Heart left ventricle (tissue), 16 donors: ENCODE measurements at regions not wholly inside any gene's neighbourhood (a gene's known extent, or its start where the extent isn't known, plus 50 kb on each side); places are given as distances from the start of the nearest gene placed in this dataset.

Experiments used
- ATAC-seq, 4 donors: fragments of 200-7000 bp; cut with Tn5 transposase; one replicate each; pipeline ENCODE4 v1.9.1; 2020 to 2022; ENCODE audit warnings: moderate library complexity in 4 of 4, mild to moderate bottlenecking in 3 of 4, moderate number of reproducible peaks in 1 of 4
- DNase-seq, 5 donors: peaks; one replicate each; pipeline ENCODE4 v3.0.0-alpha.2; 2020
- H3K27ac ChIP-seq, 12 donors: fragments of 200-600 bp; sonication (generic) in 4 of 12; one replicate each; pipeline versions ENCODE4 v1.5.0 to v1.8.0; 2016 to 2022; ENCODE audit warnings: mild to moderate bottlenecking in 2 of 12
- H3K27me3 ChIP-seq, 9 donors: fragments of 200-600 bp; sonication (generic) in 2 of 9; one replicate each; pipeline versions ENCODE4 v1.5.1 to v1.8.0; 2016 to 2022; ENCODE audit warnings: mild to moderate bottlenecking in 3 of 9
- H3K36me3 ChIP-seq, 9 donors: fragments of 200-600 bp; sonication (generic) in 2 of 9; one replicate each; pipeline versions ENCODE4 v1.5.0 to v1.8.0; 2018 to 2022; ENCODE audit warnings: mild to moderate bottlenecking in 2 of 9
- H3K4me1 ChIP-seq, 12 donors: fragments of 200-600 bp; sonication (generic) in 4 of 12; one replicate each; pipeline versions ENCODE4 v1.5.0 to v1.8.0; 2016 to 2022; ENCODE audit warnings: mild to moderate bottlenecking in 3 of 12
- H3K4me3 ChIP-seq, 12 donors: fragments of 200-600 bp; sonication (generic) in 4 of 12; one replicate each; pipeline versions ENCODE4 v1.5.0 to v1.8.0; 2017 to 2022; ENCODE audit warnings: mild to moderate bottlenecking in 9 of 12, moderate library complexity in 4 of 12
- H3K9me3 ChIP-seq, 12 donors: fragments of 200-600 bp; sonication (generic) in 4 of 12; one replicate each; pipeline versions ENCODE4 v1.5.0 to v1.8.0; 2016 to 2022; ENCODE audit warnings: mild to moderate bottlenecking in 1 of 12
- POLR2A ChIP-seq, 2 donors: fragments of 450-650 bp; IDR thresholded peaks; one replicate each; pipeline ENCODE4 v1.6.1; 2017; ENCODE audit warnings: antibody characterized with exemption in 2 of 2, mild to moderate bottlenecking in 2 of 2, moderate library complexity in 2 of 2
- WGBS, 4 donors: extraction: QIAGEN DNeasy Blood & Tissue Kit in 2 of 4; methylation state at CpG; one replicate each; pipeline versions ENCODE4 v1.1.5 to v1.1.7; 2013 to 2018; 5-methylcytosine and 5-hydroxymethylcytosine counted together
- intact Hi-C, 10 donors: fragments of 100-400 bp; cut with DNase I; formaldehyde crosslinking; loops; one replicate each; pipeline versions ENCODE4 v1.11.1 to v1.14.2; 2022
- TF ChIP-seq, protein P1 (sequence below), 12 donors: fragments of 200-600 bp; sonication (generic) in 4 of 12; IDR thresholded peaks; one replicate each; pipeline versions ENCODE4 v1.5.0 to v1.8.0; 2018 to 2022; ENCODE audit warnings: antibody characterized with exemption in 12 of 12, mild to moderate bottlenecking in 5 of 12
- donor health status: ischemic (EF 13 %, LVEDD 7.1; RV severe dilation, severe dysfunction).
- donor health status: healthy with polysubstance abuse.
- donor health status: DM: no; HTN: yes; CAD: no.
- donor health status: DM: no; HTN: no; CAD: no.
- donor health status: ischemic (EF 25% LVEDD 6.9; RV normal size, moderate dysfunction).
- donor health status: ischemic (EF 25% LVEDD 5.7; RV mildly dilated, moderate dysfunction).
- donor health status: healthy.
- donor health status: DM: yes; HTN: yes; CAD: no.
- donor health status: ischemic (EF 35%, LVEDD 5.7; RV mildly dilated, moderate dysfunction).
- donor health status: nonischemic (EF 11% LVEDD 7.7; RV severe dilation, severe dysfunction).
- donor health status: DM: yes; HTN: yes; CAD: no.
- donor health status: PGD.
- donor health status: ischemic (EF 29% LVEDD 5.4; RV normal size, mild dysfunction).
- donor health status: nonischemic (EF 23%, LVEDD 6.1; RV moderate dilation, normal function).

DNA sequence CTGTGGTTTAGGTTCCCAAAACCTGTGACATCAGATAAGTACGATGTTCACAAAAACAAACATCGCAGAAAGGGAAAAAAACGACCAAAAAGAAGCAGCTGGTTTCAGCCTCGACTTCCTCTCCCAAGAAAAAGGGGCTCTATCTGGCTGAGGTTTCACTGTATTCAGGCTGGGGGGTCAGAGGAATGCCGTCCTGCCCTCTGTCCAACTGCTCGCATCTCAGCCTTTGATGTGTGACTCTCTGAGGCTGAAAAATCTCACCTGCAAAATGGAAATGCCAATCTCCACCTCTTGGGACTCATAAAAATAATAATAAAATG, 123.6 kb upstream of the PTPN1 start:
- Histone ChIP-seq H3K9me3 (no peaks in the 10 kb centered on the region), H3K27ac (no peak overlapping the region), H3K4me3 (no peak overlapping the region), H3K27me3 (no peaks in the 10 kb centered on the region), H3K4me1 (peaks cover 0 to 59% (median 22%) of the 10 kb centered on the region in 12 donors), H3K36me3 (no peaks in the 10 kb centered on the region)
- 64 to 72% (median 69%) methylated on average over 6 of the region's 6 CpGs for WGBS, 4 donors
- intact Hi-C loops, result loop anchor here in 1 of 10 donors (10.0 kb wide), 1 partner anchor 192 kb away; the partner anchor contains the start of gene CEBPB
- DNase-seq (no peak), ATAC-seq (no peak)
- TF ChIP-seq, protein P1, sequence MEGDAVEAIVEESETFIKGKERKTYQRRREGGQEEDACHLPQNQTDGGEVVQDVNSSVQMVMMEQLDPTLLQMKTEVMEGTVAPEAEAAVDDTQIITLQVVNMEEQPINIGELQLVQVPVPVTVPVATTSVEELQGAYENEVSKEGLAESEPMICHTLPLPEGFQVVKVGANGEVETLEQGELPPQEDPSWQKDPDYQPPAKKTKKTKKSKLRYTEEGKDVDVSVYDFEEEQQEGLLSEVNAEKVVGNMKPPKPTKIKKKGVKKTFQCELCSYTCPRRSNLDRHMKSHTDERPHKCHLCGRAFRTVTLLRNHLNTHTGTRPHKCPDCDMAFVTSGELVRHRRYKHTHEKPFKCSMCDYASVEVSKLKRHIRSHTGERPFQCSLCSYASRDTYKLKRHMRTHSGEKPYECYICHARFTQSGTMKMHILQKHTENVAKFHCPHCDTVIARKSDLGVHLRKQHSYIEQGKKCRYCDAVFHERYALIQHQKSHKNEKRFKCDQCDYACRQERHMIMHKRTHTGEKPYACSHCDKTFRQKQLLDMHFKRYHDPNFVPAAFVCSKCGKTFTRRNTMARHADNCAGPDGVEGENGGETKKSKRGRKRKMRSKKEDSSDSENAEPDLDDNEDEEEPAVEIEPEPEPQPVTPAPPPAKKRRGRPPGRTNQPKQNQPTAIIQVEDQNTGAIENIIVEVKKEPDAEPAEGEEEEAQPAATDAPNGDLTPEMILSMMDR (IDR thresholded peaks at IDR 0.05), result no peak
- TF ChIP-seq POLR2A (IDR thresholded peaks at IDR 0.05), result no peak

DNA sequence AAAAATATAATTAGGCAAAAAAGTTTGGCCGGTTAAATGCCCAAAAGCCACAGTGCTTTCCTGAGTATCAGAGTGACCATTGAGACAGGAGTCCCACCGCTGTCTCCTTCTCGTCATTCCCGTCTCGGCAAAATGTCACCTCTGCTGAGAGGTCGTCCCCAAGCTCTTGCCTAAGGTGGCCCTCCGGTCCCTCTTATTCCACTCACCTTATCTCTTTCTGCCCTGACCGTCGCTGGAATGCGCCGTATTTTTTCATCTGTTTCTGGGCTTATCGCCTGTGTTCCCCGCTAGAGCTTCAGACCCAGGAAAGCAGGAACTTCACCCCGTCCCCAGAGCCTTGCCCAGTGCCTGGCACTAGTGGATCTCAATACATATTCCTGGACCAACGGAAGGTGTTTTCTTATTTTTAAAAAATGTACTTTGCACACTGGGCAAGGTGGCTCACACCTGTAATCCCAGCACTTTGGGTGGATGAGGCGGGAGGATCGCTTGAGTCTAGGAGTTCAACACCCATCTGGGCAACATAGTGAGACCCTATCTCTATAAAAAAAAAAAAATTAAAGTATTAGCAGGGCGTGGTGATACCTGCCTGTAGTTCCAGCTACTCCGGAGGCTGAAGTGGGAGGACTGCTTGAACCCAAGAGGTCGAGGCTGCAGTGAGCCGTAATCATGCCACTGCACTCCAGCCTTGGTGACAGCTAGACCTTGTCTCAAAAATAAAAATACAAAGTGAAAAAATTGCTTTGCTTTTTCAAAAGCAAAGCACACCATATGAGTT, 122.8 kb upstream of the PTPN1 start:
- H3K4me1 ChIP-seq, result peaks cover 0 to 52% (median 22%) of the 10 kb centered on the region in 12 donors

DNA sequence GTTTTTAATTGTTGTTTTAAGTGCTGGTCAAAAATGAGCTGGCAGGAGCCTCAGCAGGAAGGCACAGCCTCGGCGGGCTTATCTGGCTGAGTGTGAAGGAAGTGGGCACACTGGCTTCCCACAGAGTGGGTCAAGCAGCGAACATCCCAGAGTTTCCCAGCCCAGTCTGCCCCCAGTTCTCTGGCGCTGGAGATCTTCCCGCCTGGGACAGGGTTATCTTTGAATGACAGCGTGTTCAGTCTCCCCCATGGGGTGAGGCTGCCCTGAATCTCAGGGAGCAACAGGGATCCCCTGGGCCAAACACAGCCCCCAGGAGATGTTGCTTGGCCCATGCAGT, 122.2 kb upstream of the PTPN1 start:
- ATAC-seq, result no peak
- no peak overlapping the region for H3K4me3 ChIP-seq

More for the DNA sequence above, 122.8 kb upstream of the PTPN1 start:
- Histone ChIP-seq H3K4me3 (no peak overlapping the region), H3K27ac (peak overlapping the region in 5 of 12 donors; percentile 47 to 92 (median 81)), H3K36me3 (no peaks in the 10 kb centered on the region), H3K27me3 (no peaks in the 10 kb centered on the region), H3K9me3 (no peaks in the 10 kb centered on the region)
- intact Hi-C loops, result loop anchor here in 1 of 10 donors (10.0 kb wide), 1 partner anchor 193 kb away; the partner anchor contains the start of gene CEBPB
- WGBS, 4 donors, result 62 to 68% (median 63%) methylated on average over 21 of the region's 21 CpGs
- ATAC-seq, result no peak
- TF ChIP-seq POLR2A (IDR thresholded peaks at IDR 0.05), result no peak
- TF ChIP-seq, protein P1 (IDR thresholded peaks at IDR 0.05), result no peak
- no peak for DNase-seq

More for the DNA sequence above, 122.2 kb upstream of the PTPN1 start:
- 24 to 46% (median 33%) methylated on average over 3 to 6 of the region's 6 CpGs for WGBS, 4 donors
- Histone ChIP-seq H3K4me1 (peaks cover 0 to 50% (median 22%) of the 10 kb centered on the region in 12 donors), H3K36me3 (no peaks in the 10 kb centered on the region), H3K27ac (peak overlapping the region in 9 of 12 donors; percentile 11 to 92 (median 80)), H3K27me3 (no peaks in the 10 kb centered on the region), H3K9me3 (no peaks in the 10 kb centered on the region)
- intact Hi-C loops, result loop anchor here in 1 of 10 donors (10.0 kb wide), 1 partner anchor 193 kb away; the partner anchor contains the start of gene CEBPB
- no peak for TF ChIP-seq POLR2A (IDR thresholded peaks at IDR 0.05)
- TF ChIP-seq, protein P1 (IDR thresholded peaks at IDR 0.05), result no peak
- DNase-seq, result no peak
